Uterus (tissue), 3 donors: ENCODE measurements at regions not wholly inside any gene's neighbourhood (a gene's known extent, or its start where the extent isn't known, plus 50 kb on each side); places are given as distances from the start of the nearest gene placed in this dataset.

ENCODE experiments used
- DNase-seq, 2 donors: peaks; one replicate each; pipeline ENCODE4 v3.0.0-alpha.2; 2019 to 2020
- H3K27ac ChIP-seq, 2 donors: fragments of 200-600 bp; sonication (generic); 1 replicate in 1 of 2; 2 replicates in 1 of 2; pipeline ENCODE4 v1.5.1; 2016 to 2018
- H3K27me3 ChIP-seq, 2 donors: fragments of 200-600 bp; sonication (generic); one replicate each; pipeline ENCODE4 v1.5.1; 2018 to 2019; ENCODE audit warnings: control low read depth in 1 of 2
- H3K36me3 ChIP-seq, 2 donors: fragments of 200-600 bp; sonication (generic); one replicate each; pipeline ENCODE4 v1.5.1; 2019; ENCODE audit warnings: control low read depth in 1 of 2
- H3K4me1 ChIP-seq, 2 donors: fragments of 200-600 bp; sonication (generic); one replicate each; pipeline ENCODE4 v1.5.1; 2018 to 2019; ENCODE audit warnings: control low read depth in 1 of 2
- H3K4me3 ChIP-seq, 2 donors: fragments of 200-600 bp; sonication (generic); 1 replicate in 1 of 2; 2 replicates in 1 of 2; pipeline ENCODE4 v1.5.1; 2018 to 2019; ENCODE audit warnings: mild to moderate bottlenecking in 1 of 2
- H3K9me3 ChIP-seq, 2 donors: fragments of 200-600 bp; sonication (generic); one replicate each; pipeline ENCODE4 v1.5.1; 2019; ENCODE audit warnings: control low read depth in 1 of 2
- POLR2A ChIP-seq, 2 donors: fragments of 450-650 bp; IDR thresholded peaks; one replicate each; pipeline ENCODE4 v1.6.1; 2016; ENCODE audit warnings: antibody characterized with exemption in 2 of 2, mild to moderate bottlenecking in 1 of 2, moderate library complexity in 1 of 2
- intact Hi-C: fragments of 100-400 bp; cut with DNase I; formaldehyde crosslinking; loops from one replicate; pipeline ENCODE4 v1.15.1; 2023; ENCODE audit warnings: low total_unique reads
- TF ChIP-seq, protein P1 (sequence below), 4 experiments: fragments of 200-600 bp in 2 of 4; fragments of 450-650 bp in 2 of 4; sonication (generic) in 2 of 4; IDR thresholded peaks; one replicate each; pipeline ENCODE4 v1.5.1; 2016 to 2019; ENCODE audit warnings: antibody characterized with exemption in 4 of 4, mild to moderate bottlenecking in 2 of 4, moderate library complexity in 1 of 4
- donor health status: DM: yes; HTN: yes; CAD: no.

DNA sequence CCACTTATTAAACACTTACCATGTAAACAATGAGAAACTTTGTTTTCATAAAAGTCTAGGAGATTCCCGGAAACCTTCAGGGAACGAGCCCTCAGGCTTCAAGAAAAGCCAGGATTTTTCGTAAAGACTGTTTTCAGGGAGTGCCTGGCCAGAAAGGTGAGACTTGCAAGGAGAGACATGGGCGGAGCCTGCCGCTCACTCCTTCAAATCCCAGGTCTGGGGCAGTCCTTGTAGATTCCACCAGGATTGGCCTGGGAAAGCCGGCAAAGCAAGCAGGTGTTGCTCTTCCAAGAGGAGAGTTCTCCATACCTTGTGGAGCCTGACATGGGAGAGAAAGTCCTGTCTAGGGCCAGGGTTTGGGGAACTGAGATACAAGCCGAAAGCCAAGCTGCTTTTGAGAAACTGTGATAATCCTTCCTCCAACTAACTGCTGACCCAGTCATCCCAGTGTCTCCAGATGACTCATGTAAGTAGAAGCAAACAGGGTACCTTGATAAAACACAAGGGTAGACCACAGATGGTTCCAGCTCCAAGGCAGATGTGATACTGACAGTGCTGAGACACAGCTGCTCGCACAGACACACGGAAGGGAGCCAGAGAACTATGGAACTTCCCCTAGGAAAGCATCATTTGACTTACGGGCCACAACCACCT, 69.4 kb upstream of the NAA20 start:
- TF ChIP-seq POLR2A (IDR thresholded peaks at IDR 0.05), result no peak
- TF ChIP-seq, protein P1, sequence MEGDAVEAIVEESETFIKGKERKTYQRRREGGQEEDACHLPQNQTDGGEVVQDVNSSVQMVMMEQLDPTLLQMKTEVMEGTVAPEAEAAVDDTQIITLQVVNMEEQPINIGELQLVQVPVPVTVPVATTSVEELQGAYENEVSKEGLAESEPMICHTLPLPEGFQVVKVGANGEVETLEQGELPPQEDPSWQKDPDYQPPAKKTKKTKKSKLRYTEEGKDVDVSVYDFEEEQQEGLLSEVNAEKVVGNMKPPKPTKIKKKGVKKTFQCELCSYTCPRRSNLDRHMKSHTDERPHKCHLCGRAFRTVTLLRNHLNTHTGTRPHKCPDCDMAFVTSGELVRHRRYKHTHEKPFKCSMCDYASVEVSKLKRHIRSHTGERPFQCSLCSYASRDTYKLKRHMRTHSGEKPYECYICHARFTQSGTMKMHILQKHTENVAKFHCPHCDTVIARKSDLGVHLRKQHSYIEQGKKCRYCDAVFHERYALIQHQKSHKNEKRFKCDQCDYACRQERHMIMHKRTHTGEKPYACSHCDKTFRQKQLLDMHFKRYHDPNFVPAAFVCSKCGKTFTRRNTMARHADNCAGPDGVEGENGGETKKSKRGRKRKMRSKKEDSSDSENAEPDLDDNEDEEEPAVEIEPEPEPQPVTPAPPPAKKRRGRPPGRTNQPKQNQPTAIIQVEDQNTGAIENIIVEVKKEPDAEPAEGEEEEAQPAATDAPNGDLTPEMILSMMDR (IDR thresholded peaks at IDR 0.05), result no peak
- DNase-seq, result no peak
- intact Hi-C loops, result no loop called here
- Histone ChIP-seq H3K36me3 (no peaks in the 10 kb centered on the region), H3K27me3 (no peaks in the 10 kb centered on the region), H3K4me3 (no peak overlapping the region), H3K27ac (no peak overlapping the region), H3K4me1 (no peaks in the 10 kb centered on the region), H3K9me3 (no peaks in the 10 kb centered on the region)

DNA sequence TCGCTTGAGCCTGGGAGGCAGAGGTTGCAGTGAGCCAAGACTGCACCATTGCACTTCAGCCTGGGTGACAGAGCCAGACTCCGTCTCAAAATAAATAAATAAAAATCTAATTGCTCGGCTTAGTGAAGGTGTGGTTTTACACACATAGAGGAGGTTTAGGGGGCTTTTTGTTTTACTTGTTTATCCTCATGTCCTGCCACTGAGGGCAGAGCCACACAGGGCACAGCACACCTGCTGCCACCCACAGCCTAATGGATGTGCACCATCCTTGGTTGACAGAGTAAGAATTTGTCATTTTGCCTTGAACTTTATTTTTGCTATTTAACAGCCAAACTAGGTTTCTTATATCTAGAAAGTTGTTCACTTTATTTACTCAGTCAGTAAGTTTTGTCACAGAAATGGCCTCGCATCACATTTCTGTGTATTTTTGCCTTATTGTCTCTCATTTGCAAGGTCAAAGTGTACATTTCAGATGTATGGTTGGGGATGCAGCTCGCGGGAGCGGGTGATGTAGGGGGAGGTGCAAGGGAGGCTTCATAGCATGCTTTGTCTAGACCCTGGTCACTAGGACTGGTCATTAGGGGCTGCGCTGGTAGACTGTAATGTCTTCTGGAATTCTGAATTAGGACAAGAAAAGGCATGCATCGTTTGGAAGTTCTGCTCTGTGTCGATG, 67.8 kb upstream of the NAA20 start:
- Histone ChIP-seq H3K9me3 (no peaks in the 10 kb centered on the region), H3K4me1 (no peaks in the 10 kb centered on the region), H3K36me3 (no peaks in the 10 kb centered on the region), H3K4me3 (no peak overlapping the region), H3K27ac (no peak overlapping the region), H3K27me3 (no peaks in the 10 kb centered on the region)
- TF ChIP-seq, protein P1 (IDR thresholded peaks at IDR 0.05), result no peak
- no peak for TF ChIP-seq POLR2A (IDR thresholded peaks at IDR 0.05)
- DNase-seq, result no peak
- intact Hi-C loops, result no loop called here

- intact Hi-C loops, result no loop called here
Observed at GRCh38 chr20:19950042-19950441, 67.1 kb upstream of the NAA20 start.

DNA sequence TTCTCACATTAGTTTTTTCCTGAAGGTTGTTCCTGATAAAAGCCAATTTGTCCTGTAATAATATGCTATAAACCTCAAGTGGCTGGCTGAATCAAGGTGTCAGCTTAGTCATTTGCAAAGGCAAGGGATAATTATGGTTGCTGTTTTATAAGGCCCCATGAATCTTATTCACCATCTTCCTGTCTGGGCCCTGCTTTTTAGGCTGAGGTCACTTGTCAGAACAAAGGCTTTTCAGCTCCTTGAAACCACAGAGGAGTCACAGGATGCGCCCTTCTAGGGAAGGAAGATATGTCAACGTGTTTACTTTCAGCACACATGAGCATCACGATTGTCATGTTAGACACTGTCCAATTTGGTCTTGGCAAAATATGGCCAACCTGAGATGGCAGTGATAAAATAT, 64.8 kb upstream of the NAA20 start:
- TF ChIP-seq, protein P1 (IDR thresholded peaks at IDR 0.05), result no peak
- no peaks in the 10 kb centered on the region for H3K36me3 ChIP-seq
- no peak for DNase-seq
- no peaks in the 10 kb centered on the region for H3K9me3 ChIP-seq
- no peak overlapping the region for H3K27ac ChIP-seq
- H3K4me3 ChIP-seq, result no peak overlapping the region
- intact Hi-C loops, result no loop called here
- no peaks in the 10 kb centered on the region for H3K4me1 ChIP-seq
- no peaks in the 10 kb centered on the region for H3K27me3 ChIP-seq

More at GRCh38 chr20:19950042-19950441, 67.1 kb upstream of the NAA20 start:
- no peaks in the 10 kb centered on the region for H3K9me3 ChIP-seq
- TF ChIP-seq POLR2A (IDR thresholded peaks at IDR 0.05), result no peak
- TF ChIP-seq, protein P1 (IDR thresholded peaks at IDR 0.05), result no peak
- H3K36me3 ChIP-seq, result no peaks in the 10 kb centered on the region
- no peak overlapping the region for H3K4me3 ChIP-seq
- no peaks in the 10 kb centered on the region for H3K4me1 ChIP-seq
- no peaks in the 10 kb centered on the region for H3K27me3 ChIP-seq
- no peak for DNase-seq
- H3K27ac ChIP-seq, result no peak overlapping the region

GRCh38 chr20:19953606-19954005, 63.6 kb upstream of the NAA20 start:
- no peaks in the 10 kb centered on the region for H3K4me1 ChIP-seq
- no peak for TF ChIP-seq POLR2A (IDR thresholded peaks at IDR 0.05)
- TF ChIP-seq, protein P1 (IDR thresholded peaks at IDR 0.05), result no peak
- no peak overlapping the region for H3K27ac ChIP-seq
- H3K36me3 ChIP-seq, result no peaks in the 10 kb centered on the region
- no peak for DNase-seq
- no peaks in the 10 kb centered on the region for H3K9me3 ChIP-seq
- intact Hi-C loops, result no loop called here
- H3K4me3 ChIP-seq, result no peak overlapping the region
- no peaks in the 10 kb centered on the region for H3K27me3 ChIP-seq
